SK-N-SH treated with all-trans-retinoic acid at 6 μM for 48 hours (cell line): ENCODE measurements at regions not wholly inside any gene's neighbourhood (a gene's known extent, or its start where the extent isn't known, plus 50 kb on each side); places are given as distances from the start of the nearest gene placed in this dataset.

Source experiments
- ATAC-seq: fragments of 200-7000 bp; cut with Tn5 transposase; 3 replicates; pipeline ENCODE4 v1.9.1; 2020; ENCODE audit warnings: mild to moderate bottlenecking, moderate library complexity
- ARNTL ChIP-seq: fragments of 450-650 bp; formaldehyde crosslinking; IDR thresholded peaks from 2 replicates; pipeline ENCODE4 v1.5.0; 2020; ENCODE audit warnings: low read depth, mild to moderate bottlenecking, moderate library complexity, borderline replicate concordance
- BACH2 ChIP-seq: fragments of 250-450 bp; sonication (Bioruptor Pico); IDR thresholded peaks from 2 replicates; pipeline ENCODE4 v1.9.0; 2021; ENCODE audit warnings: mild to moderate bottlenecking, borderline replicate concordance
- CSDC2 ChIP-seq: fragments of 250-450 bp; sonication (Bioruptor Pico); IDR thresholded peaks from 2 replicates; pipeline ENCODE4 v1.5.0; 2020; ENCODE audit warnings: mild to moderate bottlenecking, moderate library complexity
- ESRRG ChIP-seq: fragments of 250-450 bp; sonication (Bioruptor Pico); IDR thresholded peaks from 2 replicates; pipeline ENCODE4 v1.6.1; 2021; ENCODE audit warnings: mild to moderate bottlenecking
- GLIS3 ChIP-seq: fragments of 250-450 bp; sonication (Bioruptor Pico); IDR thresholded peaks from 2 replicates; pipeline ENCODE4 v1.5.0; 2020; ENCODE audit warnings: mild to moderate bottlenecking, moderate library complexity
- ISL1 ChIP-seq: fragments of 250-450 bp; sonication (Bioruptor Pico); IDR thresholded peaks from 2 replicates; pipeline ENCODE4 v2.1.2; 2022; ENCODE audit warnings: mild to moderate bottlenecking, moderate library complexity
- OSR1 ChIP-seq: fragments of 250-450 bp; sonication (Bioruptor Pico); IDR thresholded peaks from 2 replicates; pipeline ENCODE4 v1.8.0; 2022; ENCODE audit warnings: moderate library complexity, mild to moderate bottlenecking, inconsistent platforms
- POU6F1 ChIP-seq: fragments of 250-450 bp; sonication (Bioruptor Pico); IDR thresholded peaks from 2 replicates; pipeline ENCODE4 v1.8.0; 2021; ENCODE audit warnings: low read depth, mild to moderate bottlenecking, moderate library complexity, borderline replicate concordance
- RARB ChIP-seq: fragments of 250-450 bp; sonication (Bioruptor Pico); IDR thresholded peaks from 2 replicates; pipeline ENCODE4 v1.8.0; 2021; ENCODE audit warnings: mild to moderate bottlenecking, moderate library complexity
- SNAI2 ChIP-seq: fragments of 250-450 bp; sonication (Bioruptor Pico); IDR thresholded peaks from 2 replicates; pipeline ENCODE4 v1.5.0; 2020; ENCODE audit warnings: mild to moderate bottlenecking, moderate library complexity
- TCF4 ChIP-seq: fragments of 250-450 bp; sonication (Bioruptor Pico); IDR thresholded peaks from 2 replicates; pipeline ENCODE4 v1.8.0; 2021; ENCODE audit warnings: mild to moderate bottlenecking, moderate library complexity, borderline replicate concordance
- TOX ChIP-seq: fragments of 250-450 bp; sonication (Bioruptor Pico); IDR thresholded peaks from 2 replicates; pipeline ENCODE4 v1.8.0; 2021; ENCODE audit warnings: mild to moderate bottlenecking, moderate library complexity, borderline replicate concordance
- TSHZ2 ChIP-seq: fragments of 250-450 bp; sonication (Bioruptor Pico); IDR thresholded peaks from 2 replicates; pipeline ENCODE4 v1.5.0; 2020; ENCODE audit warnings: mild to moderate bottlenecking, moderate library complexity
- ZFP3 ChIP-seq: fragments of 250-450 bp; sonication (Bioruptor Pico); IDR thresholded peaks from 2 replicates; pipeline ENCODE4 v1.5.0; 2020; ENCODE audit warnings: mild to moderate bottlenecking, moderate library complexity
- ZFP30 ChIP-seq: fragments of 450-650 bp; formaldehyde crosslinking; IDR thresholded peaks from 2 replicates; pipeline ENCODE4 v1.5.0; 2022; ENCODE audit warnings: mild to moderate bottlenecking, moderate library complexity
- ZNF565 ChIP-seq: fragments of 450-650 bp; formaldehyde crosslinking; conservative IDR thresholded peaks from 2 replicates; pipeline ENCODE4 v1.5.0; 2020; ENCODE audit warnings: low read depth, mild to moderate bottlenecking, moderate library complexity
- ZNF70 ChIP-seq: fragments of 450-650 bp; formaldehyde crosslinking; IDR thresholded peaks from 2 replicates; pipeline ENCODE4 v1.5.0; 2020; ENCODE audit warnings: mild to moderate bottlenecking, moderate library complexity
- ZNF8 ChIP-seq: fragments of 450-650 bp; formaldehyde crosslinking; IDR thresholded peaks from 2 replicates; pipeline ENCODE4 v1.5.0; 2020; ENCODE audit warnings: mild to moderate bottlenecking, moderate library complexity
- TF ChIP-seq, protein P1 (sequence below): fragments of 250-450 bp; sonication (Bioruptor Pico); IDR thresholded peaks from 2 replicates; pipeline ENCODE4 v1.8.0; 2020; ENCODE audit warnings: mild to moderate bottlenecking, moderate library complexity, borderline replicate concordance
- TF ChIP-seq, protein P2 (sequence below): fragments of 250-450 bp; sonication (Bioruptor Pico); IDR thresholded peaks from 2 replicates; pipeline ENCODE4 v1.5.1; 2021; ENCODE audit warnings: mild to moderate bottlenecking, moderate library complexity
- TF ChIP-seq, protein P3 (sequence below): fragments of 250-450 bp; sonication (Bioruptor Pico); IDR thresholded peaks from 2 replicates; pipeline ENCODE4 v1.5.1; 2020; ENCODE audit warnings: low read depth, mild to moderate bottlenecking, moderate library complexity

DNA sequence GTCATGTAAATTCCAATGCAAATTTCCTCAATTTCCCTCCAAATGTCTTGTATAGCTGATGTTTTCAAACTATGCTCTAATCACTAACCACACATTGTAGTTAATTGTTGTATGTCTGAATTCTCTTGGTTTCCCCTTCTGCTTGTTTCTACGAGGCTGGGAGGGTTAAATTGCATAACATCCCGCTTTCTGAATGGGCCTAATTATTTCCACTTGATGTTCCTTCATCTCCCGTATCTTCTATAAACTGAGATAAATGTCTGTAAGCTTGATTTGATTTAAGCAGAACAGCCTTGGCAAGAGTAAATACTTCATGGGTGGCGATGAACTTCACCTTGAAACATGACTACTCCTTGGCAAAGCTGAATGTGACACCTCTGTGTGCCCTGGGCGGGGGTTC lies 72.2 kb downstream of the SERINC2 start:
- TF ChIP-seq ISL1 = no peak
- TF ChIP-seq, protein P1, sequence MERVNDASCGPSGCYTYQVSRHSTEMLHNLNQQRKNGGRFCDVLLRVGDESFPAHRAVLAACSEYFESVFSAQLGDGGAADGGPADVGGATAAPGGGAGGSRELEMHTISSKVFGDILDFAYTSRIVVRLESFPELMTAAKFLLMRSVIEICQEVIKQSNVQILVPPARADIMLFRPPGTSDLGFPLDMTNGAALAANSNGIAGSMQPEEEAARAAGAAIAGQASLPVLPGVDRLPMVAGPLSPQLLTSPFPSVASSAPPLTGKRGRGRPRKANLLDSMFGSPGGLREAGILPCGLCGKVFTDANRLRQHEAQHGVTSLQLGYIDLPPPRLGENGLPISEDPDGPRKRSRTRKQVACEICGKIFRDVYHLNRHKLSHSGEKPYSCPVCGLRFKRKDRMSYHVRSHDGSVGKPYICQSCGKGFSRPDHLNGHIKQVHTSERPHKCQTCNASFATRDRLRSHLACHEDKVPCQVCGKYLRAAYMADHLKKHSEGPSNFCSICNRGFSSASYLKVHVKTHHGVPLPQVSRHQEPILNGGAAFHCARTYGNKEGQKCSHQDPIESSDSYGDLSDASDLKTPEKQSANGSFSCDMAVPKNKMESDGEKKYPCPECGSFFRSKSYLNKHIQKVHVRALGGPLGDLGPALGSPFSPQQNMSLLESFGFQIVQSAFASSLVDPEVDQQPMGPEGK = no peak
- TF ChIP-seq POU6F1 = no peak
- no peak for TF ChIP-seq TSHZ2
- TF ChIP-seq, protein P2, sequence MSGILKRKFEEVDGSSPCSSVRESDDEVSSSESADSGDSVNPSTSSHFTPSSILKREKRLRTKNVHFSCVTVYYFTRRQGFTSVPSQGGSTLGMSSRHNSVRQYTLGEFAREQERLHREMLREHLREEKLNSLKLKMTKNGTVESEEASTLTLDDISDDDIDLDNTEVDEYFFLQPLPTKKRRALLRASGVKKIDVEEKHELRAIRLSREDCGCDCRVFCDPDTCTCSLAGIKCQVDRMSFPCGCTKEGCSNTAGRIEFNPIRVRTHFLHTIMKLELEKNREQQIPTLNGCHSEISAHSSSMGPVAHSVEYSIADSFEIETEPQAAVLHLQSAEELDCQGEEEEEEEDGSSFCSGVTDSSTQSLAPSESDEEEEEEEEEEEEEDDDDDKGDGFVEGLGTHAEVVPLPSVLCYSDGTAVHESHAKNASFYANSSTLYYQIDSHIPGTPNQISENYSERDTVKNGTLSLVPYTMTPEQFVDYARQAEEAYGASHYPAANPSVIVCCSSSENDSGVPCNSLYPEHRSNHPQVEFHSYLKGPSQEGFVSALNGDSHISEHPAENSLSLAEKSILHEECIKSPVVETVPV (CRISPR knock-in tag) = no peak
- no peak for TF ChIP-seq ZFP3 (CRISPR knock-in tag)
- TF ChIP-seq ARNTL = no peak
- no peak for TF ChIP-seq ZFP30 (CRISPR knock-in tag)
- no peak for TF ChIP-seq SNAI2 (CRISPR knock-in tag)
- no peak for TF ChIP-seq CSDC2 (CRISPR knock-in tag)
- TF ChIP-seq ESRRG (CRISPR knock-in tag) = no peak
- no peak for TF ChIP-seq TOX (CRISPR knock-in tag)
- TF ChIP-seq ZNF70 (CRISPR knock-in tag) = no peak
- TF ChIP-seq RARB (CRISPR knock-in tag) = no peak
- TF ChIP-seq, protein P3, sequence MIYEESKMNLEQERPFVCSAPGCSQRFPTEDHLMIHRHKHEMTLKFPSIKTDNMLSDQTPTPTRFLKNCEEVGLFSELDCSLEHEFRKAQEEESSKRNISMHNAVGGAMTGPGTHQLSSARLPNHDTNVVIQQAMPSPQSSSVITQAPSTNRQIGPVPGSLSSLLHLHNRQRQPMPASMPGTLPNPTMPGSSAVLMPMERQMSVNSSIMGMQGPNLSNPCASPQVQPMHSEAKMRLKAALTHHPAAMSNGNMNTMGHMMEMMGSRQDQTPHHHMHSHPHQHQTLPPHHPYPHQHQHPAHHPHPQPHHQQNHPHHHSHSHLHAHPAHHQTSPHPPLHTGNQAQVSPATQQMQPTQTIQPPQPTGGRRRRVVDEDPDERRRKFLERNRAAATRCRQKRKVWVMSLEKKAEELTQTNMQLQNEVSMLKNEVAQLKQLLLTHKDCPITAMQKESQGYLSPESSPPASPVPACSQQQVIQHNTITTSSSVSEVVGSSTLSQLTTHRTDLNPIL = no peak
- no peak for TF ChIP-seq GLIS3 (CRISPR knock-in tag)
- no peak for TF ChIP-seq ZNF8
- no peak for TF ChIP-seq TCF4 (CRISPR knock-in tag)
- no peak for TF ChIP-seq ZNF565 (CRISPR knock-in tag)
- no peak for ATAC-seq

- TF ChIP-seq OSR1 (CRISPR knock-in tag) = no peak
- TF ChIP-seq GLIS3 (CRISPR knock-in tag) = no peak
- TF ChIP-seq, protein P2 (CRISPR knock-in tag) = no peak
- TF ChIP-seq ZFP3 (CRISPR knock-in tag) = no peak
- no peak for TF ChIP-seq ZNF70 (CRISPR knock-in tag)
- no peak for TF ChIP-seq RARB (CRISPR knock-in tag)
- TF ChIP-seq BACH2 (CRISPR knock-in tag) = no peak
- ATAC-seq = no peak
Observed at GRCh38 chr1:31487143-31487542, 74.1 kb downstream of the SERINC2 start.
